NCI-H345 (cell line): ENCODE measurements at regions not wholly inside any gene's neighbourhood (a gene's known extent, or its start where the extent isn't known, plus 50 kb on each side); places are given as distances from the start of the nearest gene placed in this dataset.
A peak's percentile ranks its signal among the peaks of the same experiment; 100 is the strongest.
"Not testable (repeated sequence)": the region's sequence is repeated elsewhere in the genome, so short reads cannot be mapped to it uniquely, and the experiment has no call there.

Source experiments
- DNase-seq: peaks from one replicate; lab custom pipeline; 2025; lab: John Stamatoyannopoulos, UW

DNA sequence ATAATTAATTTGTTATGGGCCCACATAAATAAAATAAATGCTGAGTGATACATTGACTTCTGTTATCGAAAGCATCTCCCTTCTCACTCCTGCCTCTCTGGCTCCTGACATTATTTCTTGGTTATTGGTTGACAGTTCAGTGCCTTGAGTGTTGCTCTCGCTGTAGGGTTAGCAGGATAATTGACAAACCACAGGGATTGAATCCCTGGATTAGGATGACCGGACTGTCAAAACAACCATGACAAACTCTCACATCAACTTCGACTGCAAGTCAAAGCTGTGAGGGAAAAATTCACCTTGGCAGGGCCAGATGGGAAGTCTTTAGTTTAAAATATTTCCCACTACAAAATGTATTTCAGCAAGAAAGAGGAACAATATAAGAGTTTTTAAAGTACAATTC, 245.4 kb upstream of the TFAP2D start:
- no peak for DNase-seq

DNA sequence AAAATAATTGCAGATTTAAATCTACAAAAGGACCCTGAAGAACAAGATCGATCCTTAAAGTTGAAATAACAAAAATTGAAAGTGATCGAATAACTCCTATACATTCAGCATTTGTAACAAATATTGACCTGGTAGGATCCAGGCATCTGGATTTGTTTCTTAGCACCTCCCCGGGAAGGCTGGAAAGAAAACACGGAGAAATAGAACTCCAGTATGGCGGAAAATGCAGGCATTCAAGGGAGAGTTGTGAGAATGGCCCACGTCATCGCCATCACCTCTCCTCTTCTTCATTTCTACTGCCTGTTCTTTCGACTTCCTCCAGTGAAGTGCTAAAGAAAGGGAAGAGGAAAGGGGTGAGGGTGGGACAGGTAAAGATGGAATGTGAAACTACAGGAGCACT, 242.3 kb upstream of the TFAP2D start:
- no peak for DNase-seq

DNA sequence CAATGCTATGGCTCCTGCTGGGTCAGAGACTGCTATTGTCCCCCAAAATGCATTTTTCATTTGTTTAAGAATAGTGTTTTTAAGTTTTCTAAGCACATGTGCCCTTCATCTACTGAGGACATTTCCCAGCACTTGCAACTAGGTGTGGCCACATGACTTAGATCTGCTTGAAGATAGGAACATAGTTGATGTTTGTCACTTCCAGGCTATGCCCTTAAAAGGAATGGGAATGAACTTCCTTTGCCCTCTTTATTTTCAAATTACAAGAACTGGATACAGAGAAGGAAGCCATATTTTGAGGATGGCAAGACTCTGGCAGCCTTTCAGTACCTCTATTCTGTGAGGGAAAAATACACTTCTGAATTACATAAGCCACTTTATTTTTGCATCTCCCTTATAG, 203.0 kb upstream of the TFAP2D start:
- no peak for DNase-seq

DNA sequence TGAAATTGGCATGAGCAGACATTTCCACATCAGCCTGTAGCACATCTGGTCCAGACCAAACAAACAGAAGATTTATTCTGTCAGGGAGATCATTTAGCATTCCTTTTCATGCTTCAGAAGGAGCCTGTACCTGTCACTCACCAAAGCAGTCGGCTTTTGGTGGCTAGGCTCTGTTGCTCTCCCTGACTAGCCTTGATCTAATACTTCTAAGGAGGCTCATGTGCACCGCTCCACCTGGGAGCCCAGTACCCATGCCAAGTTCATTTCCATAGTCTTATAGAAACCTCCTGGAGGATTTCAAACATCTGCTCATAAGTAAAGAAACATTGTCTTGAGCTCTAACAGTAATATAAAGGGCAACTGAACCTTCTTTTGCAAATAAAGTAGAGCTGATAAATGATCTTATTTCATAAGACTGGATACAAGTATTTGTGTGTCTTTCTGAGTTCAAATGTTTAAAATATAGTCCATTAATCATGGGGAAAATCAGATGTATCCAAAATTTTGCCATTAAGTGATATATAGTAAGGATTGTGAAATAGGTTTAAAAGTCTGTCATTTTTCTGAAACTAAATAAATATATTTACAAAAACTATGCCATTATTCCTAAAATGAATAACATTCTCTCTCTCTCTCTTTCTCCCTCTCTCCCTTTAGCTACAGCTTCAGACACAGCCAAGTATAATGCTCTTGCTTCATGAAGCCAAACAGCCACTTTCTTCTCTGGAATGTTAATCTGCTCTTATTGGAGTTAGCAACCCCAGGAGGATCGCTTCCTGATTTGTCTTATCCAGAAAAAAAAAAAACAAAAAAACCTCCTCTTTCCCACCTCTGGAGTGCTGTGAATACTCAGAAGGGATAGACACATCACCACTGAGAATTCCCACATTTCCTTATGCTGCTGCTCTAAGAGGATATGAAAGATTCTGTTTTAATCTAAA, 192.7 kb upstream of the TFAP2D start:
- DNase-seq, result no peak

DNA sequence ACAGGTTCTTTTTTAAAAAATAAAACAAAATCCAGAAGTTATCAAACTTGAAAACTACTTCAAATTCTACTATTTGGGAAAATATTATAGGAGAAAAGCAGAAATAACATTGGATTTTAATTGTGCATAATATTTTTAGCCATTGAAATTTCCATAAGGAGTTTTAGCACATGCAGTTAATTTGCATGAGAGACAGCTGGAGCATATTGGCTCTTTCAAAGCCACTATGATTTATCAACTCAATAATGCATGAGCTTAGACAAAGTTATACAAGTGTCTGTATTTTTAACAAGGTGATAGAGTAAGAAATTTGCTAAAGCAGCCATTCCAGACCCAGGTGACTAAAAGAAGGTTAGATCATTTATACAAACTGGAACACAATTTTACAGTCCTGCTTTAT, 189.0 kb upstream of the TFAP2D start:
- no peak for DNase-seq

DNA sequence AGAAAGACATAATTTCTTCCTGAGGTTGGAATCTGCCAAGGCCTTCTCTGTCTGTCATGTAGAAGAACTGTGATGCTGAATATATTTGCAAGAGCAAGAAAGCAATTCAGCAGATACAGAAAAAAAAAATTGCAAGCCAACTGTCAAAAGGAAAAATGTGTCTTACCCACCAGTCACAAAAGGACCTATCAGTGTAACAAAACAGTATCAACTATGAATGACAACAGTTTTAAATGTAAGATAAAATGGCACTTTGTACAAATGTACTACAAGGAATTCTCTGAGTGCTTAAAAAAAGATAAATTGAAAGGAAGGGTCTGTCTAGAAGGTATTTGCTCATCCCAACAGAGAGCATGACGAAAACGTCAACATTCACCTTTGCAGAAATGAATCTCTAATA, 185.3 kb upstream of the TFAP2D start:
- no peak for DNase-seq

DNA sequence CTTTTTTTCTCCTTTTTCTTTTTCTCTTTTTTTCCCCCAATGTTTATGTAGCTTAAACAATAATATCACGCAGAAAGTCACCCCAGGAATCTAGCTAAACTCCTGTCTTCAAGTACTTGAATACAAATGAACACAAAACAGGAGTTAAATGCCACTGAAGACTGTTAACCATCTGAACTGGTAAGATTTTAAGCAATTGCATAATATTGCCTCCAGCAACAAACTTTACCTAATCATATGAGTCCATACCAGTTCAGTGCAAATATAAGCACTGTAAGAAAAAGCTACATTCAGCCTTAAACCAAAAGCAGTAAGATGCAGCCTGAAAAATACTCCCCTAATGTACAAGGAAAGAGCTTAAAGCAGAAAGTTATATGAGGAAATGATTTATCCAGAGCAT, 173.9 kb upstream of the TFAP2D start:
- no peak for DNase-seq

DNA sequence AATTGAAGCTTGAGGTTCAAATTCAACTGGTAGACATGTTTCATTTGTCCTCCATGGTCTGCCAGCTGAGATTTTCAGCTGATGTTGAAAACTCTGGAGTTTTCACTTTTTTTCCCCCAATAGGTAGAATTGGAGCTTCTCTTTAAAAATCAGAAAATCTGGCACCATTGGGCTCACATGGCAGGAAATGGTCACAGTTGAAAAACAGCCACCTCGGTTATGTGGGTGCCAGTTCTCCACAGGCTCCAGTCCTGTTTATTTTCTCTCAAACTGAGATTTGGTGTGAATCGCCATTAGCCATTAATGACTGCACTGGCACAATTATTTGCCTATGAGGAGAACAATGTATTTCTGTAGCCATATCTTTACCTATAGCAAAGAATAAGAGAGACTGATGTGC, 171.4 kb upstream of the TFAP2D start:
- no peak for DNase-seq

DNA sequence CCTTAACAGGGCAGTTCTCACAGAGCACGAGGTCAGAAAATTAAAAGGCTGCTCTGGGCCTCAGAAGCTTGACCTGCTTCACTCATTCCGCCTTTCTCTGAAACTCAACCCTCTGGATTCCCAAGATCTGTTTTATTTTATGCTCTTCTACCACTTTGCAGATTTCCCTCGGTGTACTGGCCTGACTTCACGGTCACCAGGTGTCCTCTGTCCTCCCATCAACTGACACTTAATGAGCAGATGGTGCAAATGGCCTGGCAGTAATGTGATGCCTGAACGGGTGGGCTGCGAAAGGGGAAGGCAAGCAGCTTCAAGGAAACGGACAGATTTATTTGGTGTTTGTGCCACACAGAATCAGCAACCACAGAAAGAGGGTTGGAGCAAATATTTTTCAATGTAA, 169.7 kb upstream of the TFAP2D start:
- DNase-seq, result no peak

DNA sequence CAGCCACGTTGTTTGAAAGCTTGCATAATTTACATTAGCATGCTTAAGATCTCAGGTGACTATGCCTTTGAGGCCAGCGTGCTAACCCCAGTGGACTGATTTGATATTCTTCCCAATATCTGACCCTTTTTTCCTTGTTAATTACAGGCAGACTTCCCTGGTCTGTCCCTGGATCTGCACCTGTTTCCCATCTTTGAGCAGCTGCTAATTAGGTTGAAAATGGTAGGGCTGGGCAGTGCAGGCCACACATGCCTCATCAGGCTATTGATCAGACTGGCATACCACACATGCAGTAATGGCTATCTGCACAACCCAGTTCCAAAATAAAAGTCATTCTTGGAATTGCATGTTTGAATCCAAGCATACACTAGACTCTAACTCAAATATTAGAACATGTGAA, 164.3 kb upstream of the TFAP2D start:
- DNase-seq, result no peak

DNA sequence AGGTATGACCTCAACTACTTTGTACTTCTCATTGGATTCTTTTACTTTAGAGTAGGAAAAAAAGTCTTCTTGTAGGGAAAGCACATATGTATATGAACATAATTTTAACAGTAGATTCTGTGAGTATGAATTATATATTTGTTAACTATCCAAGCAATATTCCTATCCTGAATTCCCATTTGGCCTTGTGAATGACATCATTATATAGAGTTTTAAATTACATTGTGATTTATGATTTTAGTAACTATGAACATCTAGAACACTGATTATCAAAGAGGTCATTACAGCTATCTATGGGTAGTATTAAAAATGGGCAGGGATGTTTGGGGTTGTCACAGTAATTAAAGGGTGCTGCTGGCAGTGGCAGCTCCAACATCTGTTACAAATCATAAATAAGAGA, 163.9 kb upstream of the TFAP2D start:
- DNase-seq, result no peak

DNA sequence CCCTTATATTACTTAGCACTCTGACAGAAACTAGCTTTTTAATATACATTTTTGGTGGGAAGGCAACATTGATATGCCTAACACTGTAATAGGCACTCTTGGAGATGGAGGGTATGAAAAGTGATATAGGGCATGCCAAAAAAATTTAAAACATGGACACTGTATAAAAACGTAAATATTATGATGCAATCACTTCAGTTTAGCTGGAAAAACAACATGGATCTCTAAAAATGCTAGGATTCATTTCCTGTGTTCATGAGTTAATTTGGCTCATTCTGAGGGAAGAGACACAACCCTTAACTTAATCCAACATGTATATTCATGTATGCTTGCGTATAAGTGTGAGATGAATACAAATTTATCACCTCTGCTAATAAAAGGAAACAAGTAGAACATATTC, 157.3 kb upstream of the TFAP2D start:
- no peak for DNase-seq

DNA sequence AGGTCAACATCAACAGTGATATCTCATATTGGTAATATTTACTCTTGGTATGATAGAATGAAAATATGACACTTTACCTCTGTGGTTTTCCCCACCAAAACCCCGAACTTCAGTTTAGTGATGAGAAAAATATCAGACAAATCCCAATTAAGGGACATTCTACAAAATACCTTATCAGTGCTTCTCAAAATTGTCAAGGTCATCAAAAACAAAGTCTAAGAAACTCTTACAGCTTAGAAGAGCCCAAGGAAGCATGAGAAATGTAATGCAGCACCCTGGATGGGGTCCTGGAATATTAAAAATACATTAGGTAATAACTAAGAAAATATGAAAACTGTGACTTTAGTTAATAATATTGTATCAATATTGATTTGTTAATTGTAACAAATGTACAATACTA, 148.3 kb upstream of the TFAP2D start:
- DNase-seq, result no peak

DNA sequence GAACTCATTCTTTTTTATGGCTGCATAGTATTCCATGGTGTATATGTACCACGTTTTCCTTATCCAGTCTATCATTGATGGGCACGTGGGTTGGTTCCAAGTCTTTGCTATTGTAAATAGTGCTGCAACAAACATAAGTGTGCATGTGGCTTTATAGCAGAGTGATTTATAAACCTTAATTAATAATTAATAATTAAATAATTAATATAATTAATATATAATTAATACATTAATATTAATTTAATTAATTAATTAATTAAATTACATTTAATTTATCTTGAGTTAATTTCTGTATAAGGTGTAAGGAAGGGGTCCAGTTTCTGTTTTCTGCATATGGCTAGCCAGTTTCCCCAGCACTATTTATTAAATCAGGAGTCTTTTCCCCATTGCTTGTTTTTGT, 142.1 kb upstream of the TFAP2D start:
- DNase-seq, result not testable (repeated sequence)

DNA sequence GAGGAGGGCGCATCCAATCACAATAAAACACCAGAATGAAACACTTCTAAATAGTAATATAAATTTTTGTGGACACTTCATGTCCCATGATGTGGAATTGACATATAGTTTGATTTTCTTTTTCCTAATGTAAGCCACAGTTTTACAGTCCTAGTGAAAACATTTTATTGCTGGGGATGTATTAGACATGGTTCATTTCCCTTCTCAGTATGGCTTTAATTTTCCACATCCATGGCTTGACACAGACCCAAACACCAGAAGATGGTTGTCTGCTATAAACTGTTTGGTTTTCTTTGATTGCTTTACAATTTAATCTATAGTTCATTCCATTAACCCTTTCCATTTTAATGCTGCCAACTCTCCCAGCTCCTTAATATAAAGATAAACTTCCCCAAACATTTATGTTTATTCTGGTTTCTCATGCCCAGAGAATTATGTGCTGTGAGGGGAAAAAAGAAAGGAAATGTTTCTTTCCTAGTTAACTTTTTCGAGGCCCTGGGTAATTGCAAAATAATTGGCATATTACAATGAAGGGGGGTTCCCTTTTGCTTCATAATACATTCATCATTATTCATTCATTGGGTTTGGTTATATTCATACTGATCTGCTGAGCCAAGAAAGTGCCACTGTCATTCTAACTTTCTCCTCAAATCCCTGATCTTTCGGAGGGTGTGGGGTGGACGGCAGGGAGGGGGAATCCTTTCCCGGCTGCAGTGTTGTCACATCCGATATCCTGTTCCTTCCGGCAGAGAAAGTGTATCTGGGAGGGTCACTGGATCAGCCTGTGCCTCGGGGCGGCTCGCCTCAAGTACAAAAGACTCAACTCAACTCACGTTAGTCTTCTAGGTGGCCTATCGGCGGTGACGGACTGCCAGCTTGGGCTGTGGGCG, 127.6 kb upstream of the TFAP2D start:
- DNase-seq, result no peak

DNA sequence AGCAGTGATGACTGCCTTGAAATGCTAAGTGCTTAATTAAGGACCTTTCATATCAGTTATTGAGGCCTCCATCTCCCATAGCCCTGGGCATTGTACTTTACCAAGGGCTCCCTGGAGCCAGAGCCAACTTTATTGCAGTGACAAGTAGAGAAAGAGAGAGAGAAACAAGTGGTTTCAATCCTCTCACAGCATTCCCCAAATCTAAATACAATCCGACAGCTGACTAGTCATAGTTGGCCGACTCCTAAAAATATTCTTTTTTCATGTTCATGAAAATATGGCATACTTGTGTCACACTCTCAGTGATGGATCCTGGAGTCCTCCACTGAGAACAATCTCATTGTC, 127.0 kb upstream of the TFAP2D start:
- DNase-seq, result no peak

DNA sequence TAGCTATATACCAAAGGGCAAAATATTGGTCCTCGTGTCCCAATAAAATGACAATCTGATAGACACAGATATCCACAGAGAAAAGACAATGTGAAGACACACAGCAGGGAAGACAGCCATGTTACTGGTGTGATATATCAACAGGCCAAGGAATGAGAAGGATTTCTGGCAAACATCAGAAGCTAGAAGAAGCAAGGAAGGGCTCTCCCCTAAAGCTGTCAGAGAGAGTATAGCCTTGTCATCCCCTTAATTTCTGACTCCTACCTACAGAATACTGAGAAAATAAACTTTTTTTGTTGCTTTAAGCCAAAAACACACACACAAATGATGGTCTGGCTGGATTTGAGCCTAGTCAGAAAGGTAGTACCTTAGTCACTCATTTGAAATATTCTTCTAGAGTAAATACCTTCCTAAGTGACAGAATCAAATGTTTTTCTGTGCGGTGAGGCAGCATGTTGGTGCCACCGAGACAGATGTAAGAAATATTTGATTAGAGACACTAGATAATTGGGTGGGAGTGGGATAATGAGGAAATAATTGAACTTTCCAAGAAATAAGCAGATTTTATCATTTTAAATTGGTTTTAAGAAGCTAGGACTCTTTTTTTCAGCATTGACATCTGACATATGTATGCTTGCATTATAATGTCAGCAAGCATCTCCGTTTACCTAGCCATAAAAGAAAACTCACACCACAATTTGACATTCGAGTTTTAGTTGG, 123.4 kb upstream of the TFAP2D start:
- DNase-seq, result no peak

DNA sequence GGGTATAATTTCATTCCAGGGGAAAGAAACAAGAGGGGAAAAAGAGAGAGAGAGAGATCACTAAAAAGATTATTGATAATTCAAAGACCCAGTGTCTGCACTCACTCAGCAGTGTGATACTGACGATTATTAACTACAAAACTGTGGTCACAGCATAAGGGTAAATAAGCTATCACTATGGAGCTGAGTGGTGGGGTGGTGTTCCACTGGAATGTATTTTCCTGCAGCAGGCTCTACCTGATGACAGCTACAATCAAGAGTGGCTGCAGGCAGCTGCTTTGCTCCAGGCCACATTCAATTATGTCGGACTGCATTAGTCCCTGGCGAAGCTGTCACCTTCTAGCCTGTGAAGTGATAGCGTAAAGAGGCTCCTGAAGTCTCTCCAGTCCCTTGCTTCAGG, 122.2 kb upstream of the TFAP2D start:
- peak; percentile 9 for DNase-seq

DNA sequence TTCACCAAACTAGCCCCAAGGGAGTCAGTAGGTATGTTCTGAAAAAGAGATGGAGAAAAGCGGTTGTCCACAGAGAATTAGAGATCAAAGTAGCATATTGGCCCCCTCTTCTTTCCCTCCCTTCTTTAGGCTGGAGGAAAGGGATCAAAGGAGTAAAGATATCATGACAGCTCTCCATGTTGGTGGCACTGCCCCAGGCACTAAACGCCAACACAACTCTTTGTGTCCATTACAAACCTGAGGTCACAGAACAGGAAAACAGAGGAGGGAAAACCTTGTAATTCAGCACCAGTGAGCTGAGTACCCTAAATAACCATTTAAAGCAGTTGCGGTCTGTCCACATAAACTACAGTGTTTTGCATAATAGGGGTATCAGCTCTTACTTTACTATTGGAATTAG, 113.0 kb upstream of the TFAP2D start:
- no peak for DNase-seq

DNA sequence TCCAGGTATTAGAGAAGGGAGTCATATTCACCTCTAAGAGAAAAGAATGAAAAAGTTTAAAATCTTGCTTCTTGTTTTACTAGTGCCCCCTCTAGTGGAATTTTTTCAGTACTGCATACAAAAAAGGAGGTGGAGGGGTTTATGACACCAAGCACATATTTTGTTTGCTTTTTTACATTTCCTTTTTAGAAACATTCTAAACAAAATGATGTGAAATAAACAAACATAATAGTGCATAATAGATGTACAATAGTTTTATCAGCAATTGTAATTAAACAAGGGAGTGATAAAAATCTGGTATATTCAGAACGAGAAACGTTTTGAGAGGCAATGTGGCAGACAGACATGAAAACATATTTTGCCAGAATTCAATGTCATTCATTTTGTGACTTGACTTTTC, 111.0 kb upstream of the TFAP2D start:
- peak; percentile 53 for DNase-seq

DNA sequence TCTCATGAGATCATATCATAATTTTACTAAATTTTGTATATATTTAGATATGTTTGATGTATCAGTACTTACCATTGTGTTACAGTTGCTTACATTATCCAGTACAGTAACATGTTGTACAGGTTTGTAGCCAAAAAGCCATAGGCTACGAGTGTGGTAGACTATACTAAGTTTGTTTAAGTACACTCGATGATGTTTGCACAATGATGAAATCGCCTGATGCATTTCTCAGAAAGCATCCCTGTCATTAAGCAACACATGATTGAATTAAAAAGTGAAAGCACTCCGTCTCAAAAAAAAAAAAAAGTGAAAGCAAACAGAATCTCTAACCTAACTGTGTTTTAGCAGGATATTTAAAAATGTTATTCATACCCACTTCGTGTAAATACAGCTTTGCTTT, 104.9 kb upstream of the TFAP2D start:
- peak; percentile 81 for DNase-seq

DNA sequence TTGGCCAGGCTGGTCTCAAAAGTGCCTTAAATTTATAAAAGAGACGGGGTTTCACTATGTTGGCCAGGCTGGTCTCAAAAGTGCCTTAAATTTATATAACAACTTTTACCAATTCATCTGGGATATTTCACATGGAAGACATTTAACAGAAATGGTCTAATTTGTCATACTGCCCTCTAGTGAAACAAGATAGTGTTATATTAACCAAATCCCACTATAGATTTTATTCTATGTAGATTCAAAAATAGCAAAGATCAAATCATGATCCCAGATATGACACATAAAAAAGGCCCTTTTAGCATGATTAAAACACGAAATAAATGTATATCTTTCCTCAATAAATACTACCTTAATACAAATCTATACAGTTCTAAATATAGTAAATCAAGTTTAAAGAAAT, 102.8 kb upstream of the TFAP2D start:
- no peak for DNase-seq

DNA sequence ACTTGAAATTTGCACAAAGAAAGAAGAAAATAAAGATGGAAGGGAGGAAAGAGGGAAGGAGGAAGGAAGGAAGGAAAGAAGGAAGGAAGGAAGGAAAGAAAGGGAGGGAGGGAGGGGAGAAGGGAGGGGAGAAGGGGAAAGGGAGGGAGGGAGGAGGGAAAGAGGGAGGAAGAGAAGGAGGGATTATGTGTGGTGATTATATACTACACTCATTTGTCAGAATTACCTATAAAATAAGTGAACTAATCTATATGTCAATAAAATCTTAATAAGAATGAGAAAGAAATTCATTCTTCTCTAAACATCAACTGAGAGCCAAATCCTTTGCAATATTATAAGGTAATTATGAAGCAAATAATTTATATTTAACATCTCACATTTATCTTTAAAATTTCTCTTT, 77.9 kb upstream of the TFAP2D start:
- no peak for DNase-seq
